ENCODE measurements at regions not wholly inside any gene's neighbourhood (a gene's known extent, or its start where the extent isn't known, plus 50 kb on each side); places are given as distances from the start of the nearest gene placed in this dataset.

- TF ChIP-seq REST (IDR thresholded peaks at IDR 0.05) = no peak
- peak; percentile 56 for TF ChIP-seq ZBTB33 (IDR thresholded peaks at IDR 0.05)
Observed at GRCh38 chr2:8288206-8288605, 393.6 kb upstream of the ID2 start (continued).

- H3K9ac ChIP-seq (ENCODE audit: low read depth in 1 of 2, low read length in 2 of 2) = no peak overlapping the region
- TF ChIP-seq RAD21 (IDR thresholded peaks at IDR 0.05) = no peak
- TF ChIP-seq, protein P1, sequence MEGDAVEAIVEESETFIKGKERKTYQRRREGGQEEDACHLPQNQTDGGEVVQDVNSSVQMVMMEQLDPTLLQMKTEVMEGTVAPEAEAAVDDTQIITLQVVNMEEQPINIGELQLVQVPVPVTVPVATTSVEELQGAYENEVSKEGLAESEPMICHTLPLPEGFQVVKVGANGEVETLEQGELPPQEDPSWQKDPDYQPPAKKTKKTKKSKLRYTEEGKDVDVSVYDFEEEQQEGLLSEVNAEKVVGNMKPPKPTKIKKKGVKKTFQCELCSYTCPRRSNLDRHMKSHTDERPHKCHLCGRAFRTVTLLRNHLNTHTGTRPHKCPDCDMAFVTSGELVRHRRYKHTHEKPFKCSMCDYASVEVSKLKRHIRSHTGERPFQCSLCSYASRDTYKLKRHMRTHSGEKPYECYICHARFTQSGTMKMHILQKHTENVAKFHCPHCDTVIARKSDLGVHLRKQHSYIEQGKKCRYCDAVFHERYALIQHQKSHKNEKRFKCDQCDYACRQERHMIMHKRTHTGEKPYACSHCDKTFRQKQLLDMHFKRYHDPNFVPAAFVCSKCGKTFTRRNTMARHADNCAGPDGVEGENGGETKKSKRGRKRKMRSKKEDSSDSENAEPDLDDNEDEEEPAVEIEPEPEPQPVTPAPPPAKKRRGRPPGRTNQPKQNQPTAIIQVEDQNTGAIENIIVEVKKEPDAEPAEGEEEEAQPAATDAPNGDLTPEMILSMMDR (IDR thresholded peaks at IDR 0.05; ENCODE audit: low read depth, low read length, missing input control) = no peak
- TF ChIP-seq MAX (IDR thresholded peaks at IDR 0.05) = no peak
- no peak for TF ChIP-seq HNF4A (conservative IDR thresholded peaks at IDR 0.05)
- TF ChIP-seq REST (IDR thresholded peaks at IDR 0.05) = no peak
- TF ChIP-seq ATF3 (IDR thresholded peaks at IDR 0.05) = no peak
- TF ChIP-seq SP1 (IDR thresholded peaks at IDR 0.05) = no peak
- no peak for TF ChIP-seq FOXA2 (IDR thresholded peaks at IDR 0.05)
- no peak for TF ChIP-seq NR2F2 (IDR thresholded peaks at IDR 0.05)
- DNase-seq (ENCODE audit: low spot score) = no peak
- 93% methylated on average over 4 of the region's 4 CpGs for WGBS
- H3K27me3 ChIP-seq (ENCODE audit: control insufficient read depth in 4 of 4, insufficient read depth in 4 of 4, low read length in 3 of 4) = no peaks in the 10 kb centered on the region
- H3K9me3 ChIP-seq (ENCODE audit: control insufficient read depth in 4 of 4, low read length in 3 of 4) = no peaks in the 10 kb centered on the region
- H3K27ac ChIP-seq (ENCODE audit: low read depth in 1 of 2, low read length in 2 of 2) = no peak overlapping the region
- H3K4me1 ChIP-seq (ENCODE audit: control insufficient read depth in 4 of 4, insufficient read depth in 4 of 4, low read length in 3 of 4) = peaks cover 5 to 10% (median 8%) of the 10 kb centered on the region in 4 donors
- no peaks in the 10 kb centered on the region for H3K36me3 ChIP-seq (ENCODE audit: control insufficient read depth in 4 of 4, insufficient read depth in 3 of 4, low read depth in 1 of 4, low read length in 3 of 4)
- H3K4me3 ChIP-seq (ENCODE audit: low read depth in 1 of 3, low read length in 3 of 3) = no peak overlapping the region
Observed at GRCh38 chr2:8289111-8289510, 392.7 kb upstream of the ID2 start.
